ENCODE measurements at regions not wholly inside any gene's neighbourhood (a gene's known extent, or its start where the extent isn't known, plus 50 kb on each side); places are given as distances from the start of the nearest gene placed in this dataset.
A peak's percentile ranks its signal among the peaks of the same experiment; 100 is the strongest.

- Histone ChIP-seq H3K4me1 (ENCODE audit: control insufficient read depth, insufficient read depth, low read length) (no peaks in the 10 kb centered on the region), H3K36me3 (ENCODE audit: control insufficient read depth in 2 of 2, insufficient read depth in 1 of 2, low read length in 2 of 2) (no peaks in the 10 kb centered on the region), H3K9me3 (ENCODE audit: control insufficient read depth, insufficient read depth, low read depth, low read length) (no peaks in the 10 kb centered on the region), H3K4me3 (ENCODE audit: low read depth, low read length) (no peak overlapping the region), H3K27ac (ENCODE audit: extremely low read depth, low read depth, low read length) (no peak overlapping the region)
- TF ChIP-seq KLF16 (tag by site-specific recombination; IDR thresholded peaks at IDR 0.05) (no peak), REPIN1 (tag by site-specific recombination; IDR thresholded peaks at IDR 0.05; ENCODE audit: low read depth) (no peak), TSHZ1 (tag by site-specific recombination; IDR thresholded peaks at IDR 0.05; ENCODE audit: borderline replicate concordance) (no peak), ZNF26 (tag by site-specific recombination; IDR thresholded peaks at IDR 0.05) (no peak), ZNF416 (tag by site-specific recombination; IDR thresholded peaks at IDR 0.05) (no peak), IKZF3 (tag by site-specific recombination; IDR thresholded peaks at IDR 0.05) (no peak), ZNF596 (tag by site-specific recombination; IDR thresholded peaks at IDR 0.05) (no peak), ZNF202 (tag by site-specific recombination; IDR thresholded peaks at IDR 0.05; ENCODE audit: borderline replicate concordance) (no peak)
- CTCF ChIA-PET, result interaction anchor here (0.5 to 0.6 kb wide), 2 partner anchors 422 to 1167 kb away, joined by 3 to 6 read pairs; no protein-coding TSS in a partner anchor
- POLR2A ChIA-PET, result no interaction called here
Observed at GRCh38 chr5:59956130-59956783, 62.7 kb upstream of the PDE4D start.

GRCh38 chr5:59955241-59955640 is 61.7 kb upstream of the PDE4D start:
- Histone ChIP-seq H3K4me3 (ENCODE audit: low read depth, low read length) (no peak overlapping the region), H3K27ac (ENCODE audit: extremely low read depth, low read depth, low read length) (no peak overlapping the region), H3K36me3 (ENCODE audit: control insufficient read depth in 2 of 2, insufficient read depth in 1 of 2, low read length in 2 of 2) (no peaks in the 10 kb centered on the region), H3K4me1 (ENCODE audit: control insufficient read depth, insufficient read depth, low read length) (no peaks in the 10 kb centered on the region), H3K9me3 (ENCODE audit: control insufficient read depth, insufficient read depth, low read depth, low read length) (no peaks in the 10 kb centered on the region)
- no peak for TF ChIP-seq ZNF184 (tag by site-specific recombination; IDR thresholded peaks at IDR 0.05)
- TF ChIP-seq ZNF544 (tag by site-specific recombination; IDR thresholded peaks at IDR 0.05), result no peak
- TF ChIP-seq ZNF221 (tag by site-specific recombination; IDR thresholded peaks at IDR 0.05; ENCODE audit: borderline replicate concordance), result no peak
- TF ChIP-seq CTCF (tag by site-specific recombination; IDR thresholded peaks at IDR 0.05), result no peak
- TF ChIP-seq ZNF19 (tag by site-specific recombination; IDR thresholded peaks at IDR 0.05; ENCODE audit: low read depth), result no peak
- ChIA-PET CTCF (no interaction called here), POLR2A (no interaction called here)

- no peak overlapping the region for H3K27ac ChIP-seq (ENCODE audit: extremely low read depth, low read depth, low read length)
- no peaks in the 10 kb centered on the region for H3K4me1 ChIP-seq (ENCODE audit: control insufficient read depth, insufficient read depth, low read length)
- CTCF ChIA-PET, result interaction anchor here (0.6 kb wide), 1 partner anchor 205 kb away, joined by 5 read pairs; no protein-coding TSS in a partner anchor
- no peaks in the 10 kb centered on the region for H3K36me3 ChIP-seq (ENCODE audit: control insufficient read depth in 2 of 2, insufficient read depth in 1 of 2, low read length in 2 of 2)
- H3K4me3 ChIP-seq (ENCODE audit: low read depth, low read length), result no peak overlapping the region
- TF ChIP-seq ZNF140 (tag by site-specific recombination; IDR thresholded peaks at IDR 0.05) (no peak), PATZ1 (tag by site-specific recombination; IDR thresholded peaks at IDR 0.05) (no peak), ZNF155 (tag by site-specific recombination; IDR thresholded peaks at IDR 0.05) (no peak), WT1 (tag by site-specific recombination; IDR thresholded peaks at IDR 0.05) (peak; percentile 57; the same call in 1 of the 2 replicates), EGR2 (tag by site-specific recombination; IDR thresholded peaks at IDR 0.05; ENCODE audit: low read depth) (no peak), ZNF362 (tag by site-specific recombination; IDR thresholded peaks at IDR 0.05) (no peak)
- no peaks in the 10 kb centered on the region for H3K9me3 ChIP-seq (ENCODE audit: control insufficient read depth, insufficient read depth, low read depth, low read length)
- POLR2A ChIA-PET, result no interaction called here
Observed at GRCh38 chr5:59943452-59944113, 50.1 kb upstream of the PDE4D start.
